ENCODE measurements at regions not wholly inside any gene's neighbourhood (a gene's known extent, or its start where the extent isn't known, plus 50 kb on each side); places are given as distances from the start of the nearest gene placed in this dataset.

DNA sequence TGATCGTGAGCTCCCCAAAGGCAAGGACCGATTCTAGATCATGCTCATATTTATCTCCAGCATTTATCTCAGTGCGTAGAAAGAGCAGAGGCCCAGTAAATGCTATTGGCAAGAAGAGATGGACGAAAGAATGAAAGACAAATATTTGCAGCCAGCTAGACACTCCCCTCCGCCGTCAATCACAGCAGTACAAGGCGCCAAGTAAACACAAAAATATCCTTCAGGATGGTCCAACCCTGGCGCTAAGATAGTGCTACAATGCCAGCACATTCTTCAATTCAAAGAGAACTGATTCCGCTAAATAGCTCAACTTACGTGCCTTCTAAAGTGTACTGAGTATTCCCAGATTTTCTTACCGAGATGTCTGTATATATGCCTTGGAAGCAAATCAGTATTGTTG is 114.5 kb downstream of the DDX53 start:
- TF ChIP-seq, protein P1, sequence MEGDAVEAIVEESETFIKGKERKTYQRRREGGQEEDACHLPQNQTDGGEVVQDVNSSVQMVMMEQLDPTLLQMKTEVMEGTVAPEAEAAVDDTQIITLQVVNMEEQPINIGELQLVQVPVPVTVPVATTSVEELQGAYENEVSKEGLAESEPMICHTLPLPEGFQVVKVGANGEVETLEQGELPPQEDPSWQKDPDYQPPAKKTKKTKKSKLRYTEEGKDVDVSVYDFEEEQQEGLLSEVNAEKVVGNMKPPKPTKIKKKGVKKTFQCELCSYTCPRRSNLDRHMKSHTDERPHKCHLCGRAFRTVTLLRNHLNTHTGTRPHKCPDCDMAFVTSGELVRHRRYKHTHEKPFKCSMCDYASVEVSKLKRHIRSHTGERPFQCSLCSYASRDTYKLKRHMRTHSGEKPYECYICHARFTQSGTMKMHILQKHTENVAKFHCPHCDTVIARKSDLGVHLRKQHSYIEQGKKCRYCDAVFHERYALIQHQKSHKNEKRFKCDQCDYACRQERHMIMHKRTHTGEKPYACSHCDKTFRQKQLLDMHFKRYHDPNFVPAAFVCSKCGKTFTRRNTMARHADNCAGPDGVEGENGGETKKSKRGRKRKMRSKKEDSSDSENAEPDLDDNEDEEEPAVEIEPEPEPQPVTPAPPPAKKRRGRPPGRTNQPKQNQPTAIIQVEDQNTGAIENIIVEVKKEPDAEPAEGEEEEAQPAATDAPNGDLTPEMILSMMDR (optimal IDR thresholded peaks at IDR 0.05 in 1 of 3, IDR thresholded peaks at IDR 0.05 in 1 of 3, conservative IDR thresholded peaks at IDR 0.05 in 1 of 3; ENCODE audit: extremely low read depth in 1 of 3, insufficient read depth in 2 of 3, low read length in 3 of 3): no peak
- TF ChIP-seq EZH2 (IDR thresholded peaks at IDR 0.05; ENCODE audit: low read length): no peak

All from keratinocyte (primary cell).